CD4-positive, alpha-beta T cell treated with Interleukin-12 subunit alpha and Interleukin-12 subunit beta, for 1 hour (primary cell): ENCODE measurements at regions not wholly inside any gene's neighbourhood (a gene's known extent, or its start where the extent isn't known, plus 50 kb on each side); places are given as distances from the start of the nearest gene placed in this dataset.

Experiments used
- DNase-seq: peaks from one replicate; pipeline ENCODE4 v3.0.0-alpha.2; 2020

DNA sequence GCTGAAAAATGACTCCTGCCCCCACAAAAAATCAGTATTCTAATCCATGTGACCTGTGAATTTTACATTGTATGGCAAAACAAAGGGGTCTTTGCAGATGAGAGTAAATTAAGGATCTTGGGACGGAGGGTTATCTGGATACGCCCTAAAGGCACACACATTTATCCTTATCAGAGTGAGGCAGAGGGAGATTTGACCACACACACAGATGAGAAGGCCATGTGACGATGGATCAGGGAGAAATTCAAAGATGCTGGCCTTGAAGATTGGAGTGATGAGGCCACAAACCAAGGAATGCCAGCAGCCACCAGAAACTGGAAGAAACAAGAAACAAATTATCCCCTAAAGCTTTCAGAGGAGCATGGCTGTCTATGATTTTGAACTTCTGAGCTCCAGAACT, 288.5 kb downstream of the XXYLT1 start:
- no peak for DNase-seq

GRCh38 chr3:194983121-194983520, 287.8 kb downstream of the XXYLT1 start:
- DNase-seq: no peak

DNA sequence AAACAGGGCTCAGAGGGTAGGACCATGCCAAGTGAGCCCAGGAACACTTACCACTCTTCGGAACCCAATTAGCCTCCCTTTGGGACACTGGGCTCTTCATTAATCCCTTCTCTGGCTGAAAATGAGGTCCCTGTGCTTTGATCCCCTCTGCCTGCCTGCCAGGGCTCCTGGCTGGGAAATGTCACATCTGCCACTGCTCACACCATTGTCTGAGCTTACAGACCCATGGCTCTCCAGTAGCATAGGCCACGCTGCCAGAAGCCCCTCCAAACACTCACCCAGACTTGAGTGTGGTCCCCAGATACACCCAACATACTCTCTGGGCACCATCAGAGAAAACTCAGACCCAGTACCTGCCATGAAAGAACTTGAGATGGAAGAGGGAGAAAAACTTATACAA, 287.3 kb downstream of the XXYLT1 start:
- no peak for DNase-seq

GRCh38 chr3:194984066-194984465, 286.9 kb downstream of the XXYLT1 start:
- no peak for DNase-seq

GRCh38 chr3:194984622-194985021, 286.3 kb downstream of the XXYLT1 start:
- DNase-seq: no peak

- no peak for DNase-seq
Observed at GRCh38 chr3:194985031-194985578, 285.9 kb downstream of the XXYLT1 start.

DNA sequence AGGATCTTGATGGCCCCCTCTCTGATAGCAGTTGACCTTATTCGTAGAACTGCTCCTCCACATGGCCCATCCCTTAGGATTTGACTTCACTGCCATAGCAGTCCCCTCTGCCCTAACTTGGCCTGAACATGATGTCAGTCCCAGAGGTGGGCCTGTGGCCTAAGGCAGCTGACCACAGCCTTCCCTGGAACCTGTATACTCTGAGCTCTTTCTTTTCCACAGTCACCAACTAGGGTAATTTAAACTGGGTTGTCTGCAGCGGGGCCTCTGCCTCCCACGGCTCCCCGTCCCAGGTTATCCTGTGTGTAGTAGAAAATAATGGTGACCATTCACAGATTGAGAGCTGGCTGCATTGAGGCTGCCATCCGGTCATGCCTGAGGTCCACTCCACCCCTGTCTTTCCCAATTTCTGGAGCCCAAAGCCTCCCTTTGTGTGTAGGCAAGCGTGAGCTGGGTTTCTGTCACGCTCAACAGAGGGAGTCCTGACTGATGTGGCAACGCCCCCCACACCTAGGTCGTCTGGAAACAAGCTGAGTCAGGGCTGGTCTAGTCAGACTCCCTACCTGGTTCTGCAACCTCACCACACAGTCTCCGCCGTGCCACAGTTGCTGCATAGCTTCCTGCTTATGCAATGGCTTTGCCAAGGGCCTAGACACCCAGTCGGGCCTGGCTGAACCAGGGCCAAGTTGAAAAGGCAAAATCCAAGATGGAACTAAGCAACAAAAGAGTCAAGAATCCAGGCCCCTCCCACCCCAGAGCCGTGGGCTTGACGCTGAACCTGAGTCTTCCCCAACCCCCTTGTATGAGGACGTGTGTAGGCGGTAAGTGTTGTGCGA, 284.5 kb downstream of the XXYLT1 start:
- DNase-seq: no peak

DNA sequence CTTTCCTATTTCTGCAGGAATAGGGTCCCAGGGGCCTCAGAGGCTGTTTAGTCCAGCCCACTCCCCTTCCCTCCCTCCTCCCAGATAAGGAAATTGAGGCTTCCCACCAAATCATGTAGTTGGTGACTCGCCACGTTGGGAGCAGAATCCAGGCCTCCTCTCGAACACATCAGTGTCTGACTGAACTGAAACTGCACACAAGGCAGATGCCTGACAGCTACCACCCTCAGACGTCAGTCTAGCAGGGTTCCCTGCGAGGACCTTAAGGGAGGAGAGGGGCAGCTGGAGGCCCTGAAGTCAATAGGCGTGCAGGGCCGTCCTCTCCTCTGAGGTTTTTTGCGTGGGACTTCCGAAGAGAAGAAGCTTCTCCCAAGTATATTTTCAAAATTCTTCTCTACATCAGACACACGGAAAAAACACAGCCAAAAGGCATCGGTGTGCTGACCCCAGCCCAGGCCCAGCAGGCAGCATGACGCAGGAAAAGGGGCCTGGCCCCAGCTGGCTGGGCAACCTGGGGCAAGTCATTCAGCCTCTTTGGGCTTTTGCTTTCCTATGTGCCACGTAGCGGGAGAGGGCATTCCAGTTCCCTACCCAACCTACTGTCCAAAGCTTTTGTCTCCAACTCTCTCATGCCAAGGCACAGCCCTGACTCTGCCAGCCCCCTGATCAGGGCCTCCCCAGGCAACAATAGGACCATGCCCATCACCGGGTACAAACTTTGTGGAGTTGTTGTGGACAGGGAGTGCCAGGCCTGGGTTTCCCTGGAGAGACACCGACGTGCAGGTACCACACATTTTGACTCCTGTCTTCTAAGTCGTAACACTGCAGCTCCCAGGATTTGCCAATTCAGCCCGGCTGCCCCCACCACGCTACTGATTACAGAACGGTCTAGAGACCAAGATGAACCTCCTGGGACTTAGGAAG, 283.1 kb downstream of the XXYLT1 start:
- DNase-seq: no peak

DNA sequence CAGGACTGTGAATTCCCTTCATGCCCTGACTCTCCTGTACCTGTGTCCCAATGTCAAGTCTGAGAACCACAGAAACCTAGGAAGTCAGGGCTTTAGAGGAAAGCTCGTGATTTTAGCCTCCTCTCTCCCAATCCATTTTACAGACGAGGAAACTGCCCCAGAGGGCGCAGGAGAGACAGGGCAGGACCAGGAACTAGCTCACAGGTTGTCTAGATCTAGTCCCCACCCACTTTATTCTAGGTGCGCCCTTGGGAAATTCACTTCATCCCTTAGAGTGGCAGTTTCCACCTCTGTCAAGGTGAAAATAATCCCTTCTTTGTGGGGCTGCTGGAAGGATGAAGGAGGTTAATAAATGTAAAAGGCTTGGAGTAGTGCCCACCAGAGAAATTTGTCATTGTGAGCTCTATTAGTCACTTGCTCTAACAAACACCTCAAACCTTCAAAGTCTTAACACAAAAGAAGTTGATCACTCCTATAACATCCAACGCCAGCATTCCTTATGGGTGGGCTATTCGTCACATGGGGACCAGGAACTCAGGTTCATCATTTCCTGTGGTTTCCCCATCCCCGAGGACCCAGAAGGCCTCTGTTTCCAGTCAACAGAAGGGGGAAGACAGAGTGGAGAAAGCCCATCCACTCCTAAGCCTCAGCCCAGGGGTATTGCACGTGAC, 282.3 kb downstream of the XXYLT1 start:
- no peak for DNase-seq

DNA sequence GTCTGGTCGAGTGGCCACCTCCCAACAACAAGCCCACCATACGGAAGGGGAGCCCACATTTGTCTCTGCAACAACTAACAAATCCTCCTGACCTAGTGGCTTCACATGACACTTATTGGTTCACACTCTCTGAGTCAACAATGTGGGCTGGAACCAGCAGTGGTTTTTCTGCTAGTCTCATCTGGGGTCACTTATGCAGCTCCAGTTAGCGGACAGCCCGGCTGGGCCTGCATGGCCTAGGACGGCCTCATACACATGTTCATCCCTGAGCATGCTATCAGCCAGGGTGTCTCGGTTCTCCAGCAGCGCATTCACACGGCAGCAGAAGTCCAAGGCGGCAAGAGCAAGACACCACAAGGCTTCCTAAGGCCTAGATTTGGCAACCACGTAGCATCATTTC, 281.7 kb downstream of the XXYLT1 start:
- DNase-seq: no peak

- no peak for DNase-seq
Observed at GRCh38 chr3:194990454-194991337, 280.3 kb downstream of the XXYLT1 start.

- DNase-seq: no peak
Observed at GRCh38 chr3:194991338-194991654, 279.7 kb downstream of the XXYLT1 start.

DNA sequence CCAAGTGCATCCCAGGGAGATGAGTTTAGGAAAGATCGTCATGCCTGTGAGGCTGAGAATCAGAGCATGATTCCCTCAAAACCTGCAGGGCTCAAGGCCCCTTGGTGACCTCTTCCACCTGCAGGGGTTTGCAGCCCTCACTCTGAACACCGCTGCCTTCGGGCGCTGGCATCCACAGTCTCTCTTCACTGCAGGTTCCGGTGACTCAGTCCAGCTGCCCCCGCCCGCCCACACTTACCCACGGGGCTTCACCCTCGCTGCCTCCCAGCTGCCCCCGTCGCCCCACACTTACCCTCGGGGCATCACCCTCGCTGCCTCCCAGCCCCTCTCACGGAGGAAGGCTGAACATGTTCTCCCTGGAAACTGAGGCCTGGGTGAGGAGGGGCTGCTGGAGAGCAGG, 277.1 kb downstream of the XXYLT1 start:
- DNase-seq: no peak

- no peak for DNase-seq
Observed at GRCh38 chr3:194994551-194994981, 276.4 kb downstream of the XXYLT1 start.

DNA sequence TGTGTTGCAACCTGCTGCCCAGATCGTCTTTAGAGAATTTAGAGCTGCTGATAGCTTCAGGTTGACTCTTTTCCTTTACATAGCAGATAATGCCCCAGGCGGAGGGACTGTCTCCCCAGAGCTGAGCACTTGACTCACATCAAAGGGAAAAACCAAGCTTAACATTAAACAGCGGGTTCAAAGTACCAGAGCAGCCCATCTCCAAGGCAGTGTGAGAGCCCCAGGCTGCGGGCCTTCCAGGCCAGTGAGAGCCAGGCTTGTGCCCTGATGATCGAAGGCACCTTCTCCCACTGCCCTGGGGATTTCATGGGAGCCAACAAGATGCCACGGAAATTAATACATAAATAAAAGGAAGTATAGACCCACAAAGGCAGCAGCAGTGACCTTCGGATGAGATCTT, 275.6 kb downstream of the XXYLT1 start:
- no peak for DNase-seq

GRCh38 chr3:194995922-194996321, 275.0 kb downstream of the XXYLT1 start:
- DNase-seq: no peak

GRCh38 chr3:194996746-194997145, 274.2 kb downstream of the XXYLT1 start:
- DNase-seq: no peak

DNA sequence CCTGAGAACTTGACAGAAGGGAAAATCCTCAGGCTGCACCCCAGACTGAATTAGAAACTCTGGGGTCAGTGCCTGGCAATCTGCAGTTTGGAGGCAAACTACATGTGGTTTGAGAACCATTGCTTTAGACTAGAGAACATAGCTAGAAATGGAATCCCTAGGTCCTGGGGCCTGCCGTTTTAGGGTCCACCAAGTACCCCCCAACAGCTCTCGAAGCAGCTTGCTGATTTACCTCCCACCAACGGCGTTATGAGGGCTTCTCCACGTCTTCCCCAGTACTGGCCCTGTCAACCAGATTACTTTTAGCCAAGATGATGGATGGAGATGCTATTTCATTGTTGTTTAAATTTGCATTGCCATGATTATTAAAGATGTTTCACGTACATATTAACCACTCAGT, 272.5 kb downstream of the XXYLT1 start:
- no peak for DNase-seq

- no peak for DNase-seq
Observed at GRCh38 chr3:194998948-194999347, 272.0 kb downstream of the XXYLT1 start.

GRCh38 chr3:194999491-194999890, 271.5 kb downstream of the XXYLT1 start:
- no peak for DNase-seq

DNA sequence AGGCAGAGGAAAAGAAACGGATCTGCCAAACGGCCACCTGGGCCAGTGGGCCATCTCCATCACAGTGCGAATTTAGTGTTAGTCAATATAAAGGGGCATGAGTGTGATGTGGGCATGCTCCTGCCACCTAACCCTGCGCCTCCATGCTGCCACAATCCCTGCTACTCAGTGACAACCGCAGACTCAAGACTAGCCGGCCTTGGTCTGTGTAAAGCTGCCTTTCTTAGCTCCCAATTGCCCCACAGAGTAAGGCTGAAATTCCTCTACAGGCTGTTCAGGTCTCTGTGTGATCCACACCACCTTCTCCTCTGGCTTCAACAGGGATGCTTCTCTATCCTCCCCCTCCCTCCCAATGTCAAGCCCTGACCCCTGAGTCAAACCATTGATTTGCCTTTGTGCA, 269.7 kb downstream of the XXYLT1 start:
- DNase-seq: no peak
